NCI-H526 treated with DMSO at 0.1 percent for 48 hours (cell line): ENCODE measurements at regions not wholly inside any gene's neighbourhood (a gene's known extent, or its start where the extent isn't known, plus 50 kb on each side); places are given as distances from the start of the nearest gene placed in this dataset.
"Not testable (repeated sequence)": the region's sequence is repeated elsewhere in the genome, so short reads cannot be mapped to it uniquely, and the experiment has no call there.

Experiments
- DNase-seq: peaks from one replicate; lab custom pipeline; 2025; lab: John Stamatoyannopoulos, UW

- DNase-seq = no peak
These were observed 255.3 kb upstream of the ID2 start for GRCh38 chr2:8426550-8426949.

GRCh38 chr2:8427211-8427610, 254.6 kb upstream of the ID2 start:
- DNase-seq = no peak

GRCh38 chr2:8430628-8431027, 251.2 kb upstream of the ID2 start:
- no peak for DNase-seq

- no peak for DNase-seq
These were observed 250.3 kb upstream of the ID2 start for GRCh38 chr2:8431446-8432125.

GRCh38 chr2:8432706-8433336, 249.0 kb upstream of the ID2 start:
- DNase-seq = no peak

- no peak for DNase-seq
These were observed 248.5 kb upstream of the ID2 start for GRCh38 chr2:8433390-8433789.

- no peak for DNase-seq
These were observed 246.2 kb upstream of the ID2 start for GRCh38 chr2:8435608-8436007.

- DNase-seq = no peak
These were observed 245.3 kb upstream of the ID2 start for GRCh38 chr2:8436585-8436984.

- no peak for DNase-seq
These were observed 244.5 kb upstream of the ID2 start for GRCh38 chr2:8437228-8437948.

- no peak for DNase-seq
These were observed 243.9 kb upstream of the ID2 start for GRCh38 chr2:8437949-8438400.

GRCh38 chr2:8438476-8438875, 243.4 kb upstream of the ID2 start:
- DNase-seq = no peak

- DNase-seq = no peak
These were observed 242.9 kb upstream of the ID2 start for GRCh38 chr2:8438996-8439395.

- no peak for DNase-seq
These were observed 241.7 kb upstream of the ID2 start for GRCh38 chr2:8440029-8440778.

GRCh38 chr2:8441371-8441770, 240.5 kb upstream of the ID2 start:
- DNase-seq = no peak

- no peak for DNase-seq
These were observed 239.9 kb upstream of the ID2 start for GRCh38 chr2:8441986-8442385.

GRCh38 chr2:8442833-8443486, 238.9 kb upstream of the ID2 start:
- no peak for DNase-seq

GRCh38 chr2:8445580-8445979, 236.3 kb upstream of the ID2 start:
- DNase-seq = no peak

- not testable (repeated sequence) for DNase-seq
These were observed 235.1 kb upstream of the ID2 start for GRCh38 chr2:8446751-8447150.

- DNase-seq = no peak
These were observed 234.1 kb upstream of the ID2 start for GRCh38 chr2:8447610-8448221.

GRCh38 chr2:8448824-8449556, 232.9 kb upstream of the ID2 start:
- DNase-seq = no peak

- no peak for DNase-seq
These were observed 230.6 kb upstream of the ID2 start for GRCh38 chr2:8451273-8451672.
